Activated naive CD4-positive, alpha-beta T cell treated with anti-CD3 and anti-CD28 coated beads, Interleukin-2, amount 50 U/mL, for 72 hours (primary cell): ENCODE measurements at regions not wholly inside any gene's neighbourhood (a gene's known extent, or its start where the extent isn't known, plus 50 kb on each side); places are given as distances from the start of the nearest gene placed in this dataset.
"Not testable (repeated sequence)": the region's sequence is repeated elsewhere in the genome, so short reads cannot be mapped to it uniquely, and the experiment has no call there.

Experiments
- ATAC-seq, 2 donors: fragments of 150-1000 bp; cut with Tn5 transposase; 2 replicates each; pipeline ENCODE4 v1.10.0; 2021; ENCODE audit warnings: mild to moderate bottlenecking in 2 of 2, moderate library complexity in 2 of 2
- DNase-seq, 2 donors: peaks; one replicate each; pipeline ENCODE4 v3.0.0; 2021 to 2022; ENCODE audit warnings: low spot score in 2 of 2
- H3K27ac Mint-ChIP-seq, 2 donors: one replicate each; pipeline ENCODE4 v1.8.0; 2022; ENCODE audit warnings: mild to moderate bottlenecking in 2 of 2, mixed read lengths in 2 of 2
- H3K36me3 Mint-ChIP-seq, 2 donors: one replicate each; pipeline ENCODE4 v1.8.0; 2022; ENCODE audit warnings: mixed read lengths in 2 of 2
- H3K9me3 Mint-ChIP-seq, 2 donors: one replicate each; pipeline ENCODE4 v1.8.0; 2022; ENCODE audit warnings: mixed read lengths in 2 of 2

DNA sequence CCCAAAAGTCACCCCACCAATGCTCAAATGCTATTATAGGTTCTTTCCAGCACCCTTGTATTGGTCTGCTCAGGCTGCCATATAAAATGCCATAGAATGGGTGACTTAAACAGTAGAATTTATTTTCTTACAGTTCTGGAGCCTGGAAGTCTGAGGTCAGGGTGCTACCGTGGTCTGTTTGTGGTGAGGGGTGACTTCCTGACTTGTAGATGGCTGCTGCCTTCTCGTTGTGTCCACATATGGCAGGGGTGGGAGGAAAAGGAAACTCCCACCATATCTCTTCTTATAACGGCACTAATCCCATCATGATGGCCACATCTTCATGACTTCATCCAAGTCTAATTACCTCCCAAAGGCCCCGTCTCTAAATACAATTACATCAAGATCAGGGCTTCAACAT is 257.8 kb upstream of the TARS1 start:
- DNase-seq (no peak), ATAC-seq (no peak)
- H3K36me3 Mint-ChIP-seq, result no peaks in the 10 kb centered on the region
- H3K9me3 Mint-ChIP-seq, result no peaks in the 10 kb centered on the region
- no peak overlapping the region for H3K27ac Mint-ChIP-seq

DNA sequence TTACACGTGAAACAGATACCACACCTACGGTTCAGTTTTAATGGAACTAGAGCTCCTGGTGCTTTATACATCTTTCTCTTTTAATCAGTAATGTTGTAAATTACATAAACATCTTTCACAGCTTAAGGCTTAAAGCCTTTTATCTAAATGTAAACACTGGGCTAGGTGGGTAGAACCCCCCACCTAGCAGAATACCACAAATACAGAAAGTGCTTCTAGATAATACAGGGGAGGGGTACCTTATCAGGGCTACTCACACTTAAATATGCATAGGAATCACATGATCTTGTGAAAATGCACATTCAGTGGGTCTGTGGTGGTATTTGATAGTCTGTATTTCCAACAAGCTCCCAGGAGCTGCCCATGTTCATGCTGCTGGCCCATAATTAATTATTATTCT is 256.4 kb upstream of the TARS1 start:
- peaks cover 8 to 10% of the 10 kb centered on the region in 2 donors for H3K9me3 Mint-ChIP-seq
- H3K27ac Mint-ChIP-seq, result no peak overlapping the region
- DNase-seq (no peak), ATAC-seq (no peak)
- no peaks in the 10 kb centered on the region for H3K36me3 Mint-ChIP-seq

DNA sequence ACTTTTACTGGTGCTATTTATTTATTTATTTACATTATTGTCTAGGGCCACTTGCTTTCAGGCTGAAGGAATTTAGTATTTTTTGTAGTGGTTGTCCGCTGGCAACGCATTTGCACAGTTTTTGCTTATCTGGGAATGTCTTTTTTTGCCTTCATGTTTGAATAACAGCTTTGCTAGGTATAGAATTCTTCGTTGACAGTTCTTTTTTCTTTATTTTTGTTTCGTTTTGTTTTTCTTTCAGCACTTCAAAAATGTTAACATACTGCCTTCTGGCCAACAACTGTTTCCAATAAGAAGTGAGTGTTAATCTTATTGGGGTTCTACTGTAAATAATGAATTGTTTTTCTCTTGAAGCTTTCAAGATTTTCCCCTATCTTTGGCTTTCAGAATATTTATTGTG is 252.7 kb upstream of the TARS1 start:
- DNase-seq (no peak), ATAC-seq (no peak)
- Mint-ChIP-seq H3K36me3 (no peaks in the 10 kb centered on the region), H3K9me3 (peaks cover 17% of the 10 kb centered on the region in 2 donors), H3K27ac (no peak overlapping the region)

DNA sequence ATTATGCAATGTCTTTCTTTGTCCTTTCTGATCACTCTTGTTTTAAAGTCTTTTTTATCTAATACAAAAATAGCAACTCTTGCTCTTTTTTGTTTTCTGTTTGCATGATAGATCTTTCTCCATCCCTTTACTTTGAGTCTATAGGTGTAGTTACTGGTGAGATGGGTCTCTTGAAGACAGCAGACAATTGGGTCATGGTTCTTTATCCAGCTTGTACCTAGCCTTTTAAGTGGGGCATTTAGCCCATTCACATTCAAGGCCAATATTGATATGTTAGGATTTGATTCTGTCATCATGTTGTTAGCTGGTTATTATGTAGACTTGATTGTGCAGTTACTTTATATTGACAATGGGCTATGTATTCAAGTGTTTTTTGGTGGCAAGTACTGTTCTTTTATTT is 245.9 kb upstream of the TARS1 start:
- ATAC-seq (no peak), DNase-seq (no peak)
- Mint-ChIP-seq H3K27ac (no peak overlapping the region), H3K36me3 (no peaks in the 10 kb centered on the region), H3K9me3 (peaks cover 16 to 17% of the 10 kb centered on the region in 2 donors)

DNA sequence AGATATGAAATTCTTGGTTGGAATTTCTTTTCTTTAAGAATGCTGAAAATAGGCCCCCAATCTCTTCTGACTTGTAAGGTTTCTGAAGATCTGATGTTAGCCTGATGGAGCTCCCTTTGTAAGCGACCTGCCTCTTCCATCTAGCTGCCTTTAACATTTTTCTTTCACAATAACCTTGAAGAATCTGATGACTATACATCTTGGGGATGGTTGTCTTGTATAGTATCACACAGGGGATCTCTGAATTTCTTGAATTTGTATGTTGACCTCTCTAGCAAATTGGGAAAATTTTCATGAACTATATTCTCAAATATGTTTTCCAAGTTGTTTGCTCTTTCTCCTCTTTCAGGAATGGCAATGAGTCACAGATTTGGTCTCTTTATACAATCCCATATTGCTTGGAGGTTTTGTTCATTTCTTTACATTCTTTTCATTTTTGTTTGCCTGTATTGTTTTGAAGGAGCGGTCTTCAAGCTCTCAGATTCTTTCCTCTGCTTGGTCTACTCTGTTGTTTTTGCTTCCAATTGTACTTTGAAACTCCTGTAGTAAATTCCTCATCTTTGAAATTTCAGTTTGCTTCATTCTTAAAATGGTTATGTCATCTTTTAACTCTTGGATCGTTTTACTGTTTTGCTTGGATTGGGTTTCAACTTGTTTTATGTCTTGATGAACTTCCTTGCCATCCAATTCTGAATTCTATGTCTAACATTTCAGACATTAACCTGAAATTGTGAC is 245.2 kb upstream of the TARS1 start:
- H3K36me3 Mint-ChIP-seq, result no peaks in the 10 kb centered on the region
- DNase-seq (no peak), ATAC-seq (no peak)
- H3K9me3 Mint-ChIP-seq, result peaks cover 15 to 17% of the 10 kb centered on the region in 2 donors
- H3K27ac Mint-ChIP-seq, result no peak overlapping the region

DNA sequence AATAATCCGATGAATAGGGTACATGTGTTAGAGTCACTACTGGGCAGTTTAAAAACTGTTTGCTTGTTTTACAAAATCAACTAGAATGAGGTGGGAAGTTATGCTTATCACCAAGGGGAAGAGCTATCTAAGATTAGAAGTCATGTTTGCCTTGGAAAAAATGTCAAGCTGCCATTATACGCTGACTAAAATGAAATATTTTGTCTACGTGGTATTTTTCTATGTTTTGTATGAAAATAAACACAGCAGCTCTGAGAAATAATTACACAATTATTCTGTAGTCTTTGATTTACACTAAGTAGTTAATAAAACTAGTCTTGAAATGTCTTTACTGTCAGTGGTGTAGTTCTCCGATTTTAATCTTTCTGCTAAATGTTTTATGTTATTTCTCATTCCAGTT is 241.9 kb upstream of the TARS1 start:
- no peaks in the 10 kb centered on the region for H3K36me3 Mint-ChIP-seq
- no peak overlapping the region for H3K27ac Mint-ChIP-seq
- no peak for ATAC-seq
- peaks cover 7 to 12% of the 10 kb centered on the region in 2 donors for H3K9me3 Mint-ChIP-seq
- no peak for DNase-seq

DNA sequence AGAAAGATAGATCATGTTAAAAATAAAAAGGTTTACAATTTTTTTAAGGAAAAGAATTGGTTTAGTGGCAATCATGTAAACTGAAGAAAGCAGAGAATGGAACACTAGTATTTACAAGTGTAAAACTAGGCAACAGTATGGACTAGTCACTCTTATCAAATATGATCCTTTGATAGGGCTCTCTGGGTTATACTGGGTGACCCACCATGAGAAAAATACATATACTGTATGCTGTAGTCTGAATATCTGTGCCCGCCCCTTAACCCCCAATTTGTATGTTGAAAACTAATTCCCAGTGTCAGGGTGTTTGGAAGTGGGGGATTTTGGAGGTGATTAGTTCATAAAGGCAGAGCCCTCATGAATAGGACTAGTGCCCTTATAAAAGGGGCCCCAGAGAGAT is 236.8 kb upstream of the TARS1 start:
- Mint-ChIP-seq H3K36me3 (no peaks in the 10 kb centered on the region), H3K9me3 (no peaks in the 10 kb centered on the region), H3K27ac (no peak overlapping the region)
- DNase-seq (no peak), ATAC-seq (no peak)

DNA sequence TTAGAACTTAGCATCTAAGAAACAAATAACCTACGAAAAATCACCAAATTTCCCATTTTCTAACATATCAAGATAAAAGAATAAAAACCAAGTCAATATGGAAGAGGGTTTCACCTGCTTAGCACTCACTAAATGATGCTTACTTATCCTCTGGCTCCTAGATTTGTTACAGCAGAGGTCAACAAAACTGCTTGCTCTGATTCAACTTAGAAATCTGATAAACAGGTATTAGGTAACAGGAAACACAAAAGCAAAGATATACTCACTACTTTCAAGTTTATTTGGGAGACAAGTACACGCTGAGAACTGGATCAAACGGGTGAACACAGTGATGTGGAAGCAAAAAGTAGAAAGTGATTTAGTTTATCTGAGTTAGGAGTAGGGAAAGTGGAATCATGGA is 235.7 kb upstream of the TARS1 start:
- ATAC-seq, result no peak
- Mint-ChIP-seq H3K27ac (no peak overlapping the region), H3K36me3 (no peaks in the 10 kb centered on the region), H3K9me3 (no peaks in the 10 kb centered on the region)
- DNase-seq, result no peak

DNA sequence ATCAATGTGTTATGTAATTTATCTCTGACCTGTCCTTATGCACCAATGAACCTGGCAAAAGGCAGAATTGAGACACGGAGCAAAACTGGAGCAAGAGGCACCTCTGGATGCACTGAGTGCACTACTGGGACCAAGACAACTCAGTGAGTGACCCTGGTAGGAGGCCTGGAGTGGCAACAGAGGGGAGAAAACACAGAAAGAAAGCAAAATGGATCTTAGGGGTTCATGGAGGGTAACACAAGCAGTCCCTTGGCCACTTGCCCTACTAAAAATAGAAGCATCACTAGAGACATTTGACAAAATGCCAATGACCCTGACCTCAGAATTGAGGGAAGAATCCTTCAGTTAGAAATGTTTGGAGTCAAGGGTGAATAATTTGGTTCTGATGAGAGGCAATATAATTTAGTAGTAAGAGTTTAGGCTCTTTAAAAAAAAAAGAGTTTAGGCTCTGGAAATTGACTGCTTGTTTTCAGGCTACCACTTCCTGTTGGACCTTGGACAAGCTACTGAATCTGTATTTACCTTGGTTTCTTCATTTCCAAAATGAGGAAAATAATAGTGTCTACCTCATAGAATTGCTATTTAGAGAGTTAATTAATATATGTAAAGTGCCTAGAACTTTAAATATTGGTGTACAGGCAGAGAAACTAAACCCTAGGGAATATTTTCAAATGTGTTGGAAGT is 234.9 kb upstream of the TARS1 start:
- Mint-ChIP-seq H3K9me3 (no peaks in the 10 kb centered on the region), H3K36me3 (no peaks in the 10 kb centered on the region), H3K27ac (no peak overlapping the region)
- DNase-seq (no peak), ATAC-seq (no peak)

DNA sequence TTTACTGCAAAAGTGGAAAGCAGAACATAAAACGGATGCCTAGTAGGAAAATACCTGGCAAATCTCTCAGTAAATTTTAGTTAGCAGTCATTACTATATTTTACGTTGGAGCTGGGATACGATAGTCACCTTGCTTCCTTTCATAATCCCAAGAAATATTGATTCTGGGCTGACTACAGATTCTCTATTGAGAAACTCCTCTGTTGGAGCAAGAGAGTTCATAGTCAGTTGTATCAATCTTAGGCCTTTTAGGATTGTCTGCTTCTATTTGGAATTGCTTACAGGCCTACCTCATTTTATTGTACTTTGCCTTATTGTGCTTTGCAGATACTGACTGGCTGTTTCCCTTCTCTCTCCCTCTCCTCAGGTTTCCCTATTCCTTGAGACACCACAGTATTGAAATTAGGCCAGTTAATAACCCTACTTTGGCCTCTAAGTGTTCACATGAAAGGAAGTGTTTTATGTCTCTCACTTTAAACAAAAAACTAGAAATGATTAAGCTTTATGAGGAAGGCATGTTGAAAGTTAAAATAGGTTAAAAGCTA is 233.7 kb upstream of the TARS1 start:
- Mint-ChIP-seq H3K9me3 (no peaks in the 10 kb centered on the region), H3K27ac (no peak overlapping the region), H3K36me3 (no peaks in the 10 kb centered on the region)
- DNase-seq, result no peak
- ATAC-seq, result no peak

DNA sequence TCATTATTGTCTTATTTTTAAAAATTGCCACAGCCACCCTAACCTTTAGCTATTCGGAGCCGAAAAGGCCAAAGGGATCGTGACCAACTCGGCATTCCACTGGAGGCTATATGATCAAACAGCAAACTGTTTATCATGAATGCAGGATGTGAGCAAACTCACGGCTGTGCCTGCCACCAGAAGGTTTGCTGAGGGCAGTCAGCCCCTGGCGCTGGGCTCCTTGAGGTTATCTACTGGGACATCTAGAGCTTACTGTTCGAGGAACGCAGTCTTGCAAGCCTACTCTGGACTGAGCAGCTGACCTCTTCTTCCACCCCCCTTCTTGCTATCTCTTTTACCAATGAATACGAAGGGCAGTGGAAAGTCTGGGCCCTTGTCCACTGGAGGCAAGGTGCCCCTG is 231.5 kb upstream of the TARS1 start:
- DNase-seq (no peak), ATAC-seq (no peak)
- no peak overlapping the region for H3K27ac Mint-ChIP-seq
- no peaks in the 10 kb centered on the region for H3K9me3 Mint-ChIP-seq
- no peaks in the 10 kb centered on the region for H3K36me3 Mint-ChIP-seq

DNA sequence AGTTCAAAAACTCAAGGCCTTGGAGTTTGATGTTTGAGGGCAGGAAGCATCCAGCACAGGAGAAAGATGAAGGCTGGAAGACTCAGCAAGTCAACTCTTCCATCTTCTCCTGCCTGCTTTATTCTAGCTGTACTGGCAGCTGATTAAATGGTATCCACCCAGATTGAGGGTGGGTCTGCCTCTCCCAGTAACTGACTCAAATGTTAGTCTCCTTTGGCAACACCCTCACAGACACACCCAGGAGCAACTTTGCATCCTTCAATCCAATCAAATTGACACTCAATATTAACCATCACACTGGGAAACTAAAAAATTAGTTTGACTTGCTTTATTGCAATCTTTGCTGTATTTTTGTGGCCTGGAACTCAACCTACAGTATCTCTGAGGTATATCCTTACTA is 230.5 kb upstream of the TARS1 start:
- not testable (repeated sequence) for ATAC-seq, H3K36me3 Mint-ChIP-seq, H3K9me3 Mint-ChIP-seq, DNase-seq, H3K27ac Mint-ChIP-seq

DNA sequence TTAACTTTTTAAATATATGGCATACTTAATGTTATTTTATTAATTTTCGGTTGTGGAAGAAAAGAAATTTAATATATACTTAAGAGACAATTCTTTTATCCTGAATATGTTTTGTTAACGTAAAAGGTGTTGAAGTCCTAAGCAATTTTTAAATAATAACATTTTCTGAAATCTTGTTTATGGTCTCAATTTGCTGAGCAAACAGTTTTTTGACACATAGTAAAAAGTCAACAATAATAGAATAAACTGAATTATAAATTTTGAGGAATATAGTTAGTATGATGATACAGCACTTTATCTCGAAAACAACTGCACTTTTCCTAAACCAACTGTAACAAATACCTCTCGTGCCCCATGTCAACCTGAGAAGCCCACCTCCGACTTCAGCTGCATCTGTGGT is 229.8 kb upstream of the TARS1 start:
- DNase-seq (no peak), ATAC-seq (no peak)
- Mint-ChIP-seq H3K27ac (no peak overlapping the region), H3K9me3 (no peaks in the 10 kb centered on the region), H3K36me3 (no peaks in the 10 kb centered on the region)

DNA sequence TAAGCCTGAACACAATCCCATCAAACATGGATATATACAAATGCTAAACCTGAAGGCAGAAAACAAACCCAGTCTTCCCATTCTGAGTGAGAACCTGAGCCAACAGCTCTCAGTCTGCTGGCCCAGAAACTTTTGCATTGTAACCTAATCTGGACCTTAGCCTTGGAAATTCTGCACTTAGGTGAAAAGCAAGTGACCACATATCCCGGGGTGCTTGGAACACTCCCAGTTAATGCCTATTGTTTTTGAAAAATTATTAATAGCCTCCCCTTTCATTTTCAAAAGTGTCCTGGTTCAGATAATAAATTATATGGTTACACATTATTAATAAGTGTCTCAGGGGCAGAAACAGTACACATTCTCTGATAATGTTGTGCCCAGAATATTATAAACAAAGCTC is 228.3 kb upstream of the TARS1 start:
- DNase-seq, result no peak
- no peaks in the 10 kb centered on the region for H3K36me3 Mint-ChIP-seq

DNA sequence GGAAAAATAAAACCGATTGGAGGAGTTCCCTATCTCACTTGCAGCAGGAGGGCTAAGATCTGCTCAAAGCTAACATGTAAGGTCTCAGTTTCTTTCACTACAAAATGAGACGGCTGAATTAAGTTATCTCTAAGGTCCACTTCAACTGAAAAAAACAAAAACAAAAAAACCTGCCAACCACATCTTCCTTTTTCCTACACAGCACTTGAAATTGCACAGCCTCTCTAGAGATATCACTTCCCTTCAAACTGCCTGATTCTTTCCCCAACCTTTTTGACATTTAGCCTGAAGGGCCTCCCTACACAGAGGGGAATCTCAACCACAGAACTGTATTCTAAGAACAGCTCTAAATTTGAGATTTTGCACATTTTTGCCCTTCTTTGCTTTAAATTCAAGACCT is 227.9 kb upstream of the TARS1 start:
- Mint-ChIP-seq H3K9me3 (no peaks in the 10 kb centered on the region), H3K36me3 (no peaks in the 10 kb centered on the region), H3K27ac (no peak overlapping the region)
- ATAC-seq, result no peak
- DNase-seq, result no peak

More for the DNA sequence above, 228.3 kb upstream of the TARS1 start:
- no peaks in the 10 kb centered on the region for H3K9me3 Mint-ChIP-seq
- no peak overlapping the region for H3K27ac Mint-ChIP-seq
- ATAC-seq, result no peak

DNA sequence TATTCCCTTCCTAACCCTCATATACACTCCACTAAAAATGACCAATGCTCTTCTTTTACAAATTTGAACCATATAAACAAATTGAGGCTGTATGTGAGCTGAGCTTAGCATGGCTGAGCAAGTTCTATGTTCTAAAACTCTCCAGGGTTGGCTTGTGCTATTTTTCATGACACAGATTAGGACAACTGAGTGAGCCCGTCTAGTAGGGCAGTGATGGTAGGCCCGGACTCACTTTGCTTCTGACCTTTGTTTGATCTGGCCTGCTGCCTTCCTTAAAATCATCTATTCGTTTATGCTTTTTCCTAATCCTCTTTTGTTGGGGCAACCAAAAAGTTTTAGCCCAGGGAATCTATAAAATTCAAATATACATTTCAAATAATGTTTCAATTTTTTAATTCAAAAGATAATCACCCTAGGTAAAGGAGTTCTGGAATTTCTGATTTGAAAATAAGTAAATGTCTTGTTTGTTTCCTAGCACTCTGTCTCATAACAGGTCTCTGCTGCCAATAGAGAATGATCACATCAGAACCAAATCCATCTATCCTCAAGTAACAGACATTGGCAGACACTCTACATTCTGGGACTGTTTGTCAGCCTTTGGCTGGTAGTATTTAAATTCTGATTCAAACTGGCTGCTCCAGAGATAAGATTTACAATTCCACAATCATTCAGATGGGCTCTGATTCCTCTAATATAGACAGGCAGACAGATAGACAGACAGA is 217.0 kb upstream of the TARS1 start:
- Mint-ChIP-seq H3K36me3 (no peaks in the 10 kb centered on the region), H3K9me3 (peaks cover 18 to 19% of the 10 kb centered on the region in 2 donors), H3K27ac (no peak overlapping the region)
- ATAC-seq (no peak), DNase-seq (no peak)

DNA sequence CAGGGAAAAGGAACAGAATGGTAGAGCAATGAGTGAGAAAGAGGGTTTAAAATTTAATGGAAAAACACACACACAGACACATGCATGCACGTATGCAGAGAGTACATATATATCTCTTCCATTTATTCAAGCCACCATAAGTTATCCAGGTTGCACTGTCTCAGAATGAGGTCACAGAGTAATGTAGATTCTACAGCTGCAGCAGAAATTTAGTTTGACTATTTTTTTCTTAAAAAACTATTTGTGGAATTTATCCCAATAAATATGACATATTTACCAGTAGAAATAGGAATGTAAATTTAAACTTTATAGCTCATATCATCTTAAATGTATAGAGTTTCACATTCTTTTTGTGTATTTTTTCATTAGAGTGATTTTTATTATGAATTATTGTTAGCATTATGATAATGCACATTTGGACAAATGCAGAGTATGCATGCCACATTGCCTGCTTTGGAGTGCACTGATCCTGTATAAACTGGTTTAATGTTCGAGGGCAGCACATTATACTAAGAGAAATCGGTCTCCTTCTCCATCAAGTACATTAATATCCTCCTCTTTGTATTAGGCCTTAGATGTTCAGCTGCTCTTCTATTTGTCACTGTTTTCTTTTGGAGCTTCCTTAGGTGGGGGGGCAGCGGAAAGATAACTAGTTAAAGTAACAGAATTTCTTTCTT is 216.3 kb upstream of the TARS1 start:
- H3K9me3 Mint-ChIP-seq, result peaks cover 18 to 19% of the 10 kb centered on the region in 2 donors

More for the DNA sequence above, 216.3 kb upstream of the TARS1 start:
- Mint-ChIP-seq H3K36me3 (no peaks in the 10 kb centered on the region), H3K27ac (no peak overlapping the region)
- ATAC-seq (no peak), DNase-seq (no peak)
